Glutamatergic neuron (in vitro differentiated cells): ENCODE measurements at regions not wholly inside any gene's neighbourhood (a gene's known extent, or its start where the extent isn't known, plus 50 kb on each side); places are given as distances from the start of the nearest gene placed in this dataset.

Experiments
- DNase-seq: peaks from one replicate; pipeline ENCODE4 v3.0.0; 2022
- H3K27ac Mint-ChIP-seq: one replicate; pipeline ENCODE4 v1.8.0; 2020; ENCODE audit warnings: mild to moderate bottlenecking, mixed read lengths, inconsistent platforms; ENCODE audit not compliant: unreplicated experiment
- H3K27me3 Mint-ChIP-seq: one replicate; pipeline ENCODE4 v1.8.0; 2020; ENCODE audit warnings: mild to moderate bottlenecking, moderate library complexity, mixed read lengths, inconsistent platforms; ENCODE audit not compliant: unreplicated experiment
- H3K36me3 Mint-ChIP-seq: one replicate; pipeline ENCODE4 v1.8.0; 2020; ENCODE audit warnings: mild to moderate bottlenecking, mixed read lengths, inconsistent platforms; ENCODE audit not compliant: unreplicated experiment
- H3K4me1 Mint-ChIP-seq: one replicate; pipeline ENCODE4 v1.8.0; 2020; ENCODE audit warnings: mild to moderate bottlenecking, low read depth, mixed read lengths, inconsistent platforms; ENCODE audit not compliant: unreplicated experiment
- H3K4me3 Mint-ChIP-seq: one replicate; pipeline ENCODE4 v1.8.0; 2020; ENCODE audit warnings: mild to moderate bottlenecking, mixed read lengths, inconsistent platforms; ENCODE audit not compliant: unreplicated experiment
- H3K9me3 Mint-ChIP-seq: one replicate; pipeline ENCODE4 v1.8.0; 2020; ENCODE audit warnings: mild to moderate bottlenecking, moderate library complexity, mixed read lengths, inconsistent platforms; ENCODE audit not compliant: unreplicated experiment
- CTCF ChIP-seq: fragments of 200-600 bp; sonication (generic); IDR thresholded peaks from one replicate; pipeline ENCODE4 v1.5.0; 2021; ENCODE audit not compliant: partially characterized antibody, unreplicated experiment

- DNase-seq = no peak
- H3K27ac Mint-ChIP-seq = no peak overlapping the region
- no peaks in the 10 kb centered on the region for H3K36me3 Mint-ChIP-seq
- H3K27me3 Mint-ChIP-seq = no peaks in the 10 kb centered on the region
- no peaks in the 10 kb centered on the region for H3K9me3 Mint-ChIP-seq
- no peak overlapping the region for H3K4me3 Mint-ChIP-seq
- H3K4me1 Mint-ChIP-seq = no peaks in the 10 kb centered on the region
- TF ChIP-seq CTCF = no peak
These were observed 479.1 kb upstream of the NRXN1 start for GRCh38 chr2:51511002-51511401.

- Mint-ChIP-seq H3K36me3 (no peaks in the 10 kb centered on the region), H3K9me3 (no peaks in the 10 kb centered on the region), H3K4me1 (no peaks in the 10 kb centered on the region), H3K4me3 (no peak overlapping the region), H3K27ac (no peak overlapping the region), H3K27me3 (no peaks in the 10 kb centered on the region)
- no peak for TF ChIP-seq CTCF
- DNase-seq = no peak
These were observed 478.4 kb upstream of the NRXN1 start for GRCh38 chr2:51510303-51510702.

GRCh38 chr2:51505533-51505932 lies 473.6 kb upstream of the NRXN1 start:
- no peak for TF ChIP-seq CTCF
- Mint-ChIP-seq H3K9me3 (no peaks in the 10 kb centered on the region), H3K36me3 (no peaks in the 10 kb centered on the region), H3K27me3 (no peaks in the 10 kb centered on the region), H3K27ac (no peak overlapping the region), H3K4me3 (no peak overlapping the region), H3K4me1 (no peaks in the 10 kb centered on the region)
- DNase-seq = no peak

- Mint-ChIP-seq H3K36me3 (no peaks in the 10 kb centered on the region), H3K4me1 (peaks cover 1% of the 10 kb centered on the region), H3K27me3 (no peaks in the 10 kb centered on the region), H3K4me3 (no peak overlapping the region), H3K27ac (no peak overlapping the region), H3K9me3 (no peaks in the 10 kb centered on the region)
- no peak for TF ChIP-seq CTCF
- DNase-seq = no peak
These were observed 458.8 kb upstream of the NRXN1 start for GRCh38 chr2:51490576-51491234.

GRCh38 chr2:51484605-51485004 lies 452.7 kb upstream of the NRXN1 start:
- peaks cover 1% of the 10 kb centered on the region for H3K4me1 Mint-ChIP-seq
- no peak for DNase-seq
- H3K27me3 Mint-ChIP-seq = no peaks in the 10 kb centered on the region
- no peak overlapping the region for H3K4me3 Mint-ChIP-seq
- H3K36me3 Mint-ChIP-seq = no peaks in the 10 kb centered on the region
- no peaks in the 10 kb centered on the region for H3K9me3 Mint-ChIP-seq
- no peak overlapping the region for H3K27ac Mint-ChIP-seq
- TF ChIP-seq CTCF = no peak
